ENCODE measurements at regions not wholly inside any gene's neighbourhood (a gene's known extent, or its start where the extent isn't known, plus 50 kb on each side); places are given as distances from the start of the nearest gene placed in this dataset.

- no peak overlapping the region for H3K27ac ChIP-seq (ENCODE audit: low read depth)
- H3K4me3 Mint-ChIP-seq = no peak overlapping the region
Measured at GRCh38 chr11:116697011-116697410, 75.8 kb downstream of the BUD13 start.

More at GRCh38 chr11:116697011-116697410, 75.8 kb downstream of the BUD13 start:
- H3K27me3 ChIP-seq (ENCODE audit: insufficient read depth) = no peaks in the 10 kb centered on the region
- TF ChIP-seq STAT1 (IDR thresholded peaks at IDR 0.05; ENCODE audit: unreplicated experiment) = no peak
- no peak for TF ChIP-seq EZH2 (IDR thresholded peaks at IDR 0.05; ENCODE audit: low read depth, unreplicated experiment)
- TF ChIP-seq, protein P1, sequence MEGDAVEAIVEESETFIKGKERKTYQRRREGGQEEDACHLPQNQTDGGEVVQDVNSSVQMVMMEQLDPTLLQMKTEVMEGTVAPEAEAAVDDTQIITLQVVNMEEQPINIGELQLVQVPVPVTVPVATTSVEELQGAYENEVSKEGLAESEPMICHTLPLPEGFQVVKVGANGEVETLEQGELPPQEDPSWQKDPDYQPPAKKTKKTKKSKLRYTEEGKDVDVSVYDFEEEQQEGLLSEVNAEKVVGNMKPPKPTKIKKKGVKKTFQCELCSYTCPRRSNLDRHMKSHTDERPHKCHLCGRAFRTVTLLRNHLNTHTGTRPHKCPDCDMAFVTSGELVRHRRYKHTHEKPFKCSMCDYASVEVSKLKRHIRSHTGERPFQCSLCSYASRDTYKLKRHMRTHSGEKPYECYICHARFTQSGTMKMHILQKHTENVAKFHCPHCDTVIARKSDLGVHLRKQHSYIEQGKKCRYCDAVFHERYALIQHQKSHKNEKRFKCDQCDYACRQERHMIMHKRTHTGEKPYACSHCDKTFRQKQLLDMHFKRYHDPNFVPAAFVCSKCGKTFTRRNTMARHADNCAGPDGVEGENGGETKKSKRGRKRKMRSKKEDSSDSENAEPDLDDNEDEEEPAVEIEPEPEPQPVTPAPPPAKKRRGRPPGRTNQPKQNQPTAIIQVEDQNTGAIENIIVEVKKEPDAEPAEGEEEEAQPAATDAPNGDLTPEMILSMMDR (conservative IDR thresholded peaks at IDR 0.05; ENCODE audit: low read depth in 2 of 2) = no peak
- TF ChIP-seq ZNF462 (CRISPR knock-in tag; IDR thresholded peaks at IDR 0.05) = no peak
- TF ChIP-seq ZNF114 (CRISPR knock-in tag; IDR thresholded peaks at IDR 0.05) = no peak
- TF ChIP-seq EZH2phosphoT487 (IDR thresholded peaks at IDR 0.05; ENCODE audit: unreplicated experiment) = no peak
- no peak for TF ChIP-seq ZNF331 (CRISPR knock-in tag; IDR thresholded peaks at IDR 0.05; ENCODE audit: low read depth)
- TF ChIP-seq POLR2AphosphoS5 (IDR thresholded peaks at IDR 0.05; ENCODE audit: low read depth) = no peak
- TF ChIP-seq CREB1 (CRISPR knock-in tag; IDR thresholded peaks at IDR 0.05; ENCODE audit: low read depth) = no peak
- TF ChIP-seq, protein P2, sequence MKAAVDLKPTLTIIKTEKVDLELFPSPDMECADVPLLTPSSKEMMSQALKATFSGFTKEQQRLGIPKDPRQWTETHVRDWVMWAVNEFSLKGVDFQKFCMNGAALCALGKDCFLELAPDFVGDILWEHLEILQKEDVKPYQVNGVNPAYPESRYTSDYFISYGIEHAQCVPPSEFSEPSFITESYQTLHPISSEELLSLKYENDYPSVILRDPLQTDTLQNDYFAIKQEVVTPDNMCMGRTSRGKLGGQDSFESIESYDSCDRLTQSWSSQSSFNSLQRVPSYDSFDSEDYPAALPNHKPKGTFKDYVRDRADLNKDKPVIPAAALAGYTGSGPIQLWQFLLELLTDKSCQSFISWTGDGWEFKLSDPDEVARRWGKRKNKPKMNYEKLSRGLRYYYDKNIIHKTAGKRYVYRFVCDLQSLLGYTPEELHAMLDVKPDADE (IDR thresholded peaks at IDR 0.05) = no peak
- TF ChIP-seq, protein P3, sequence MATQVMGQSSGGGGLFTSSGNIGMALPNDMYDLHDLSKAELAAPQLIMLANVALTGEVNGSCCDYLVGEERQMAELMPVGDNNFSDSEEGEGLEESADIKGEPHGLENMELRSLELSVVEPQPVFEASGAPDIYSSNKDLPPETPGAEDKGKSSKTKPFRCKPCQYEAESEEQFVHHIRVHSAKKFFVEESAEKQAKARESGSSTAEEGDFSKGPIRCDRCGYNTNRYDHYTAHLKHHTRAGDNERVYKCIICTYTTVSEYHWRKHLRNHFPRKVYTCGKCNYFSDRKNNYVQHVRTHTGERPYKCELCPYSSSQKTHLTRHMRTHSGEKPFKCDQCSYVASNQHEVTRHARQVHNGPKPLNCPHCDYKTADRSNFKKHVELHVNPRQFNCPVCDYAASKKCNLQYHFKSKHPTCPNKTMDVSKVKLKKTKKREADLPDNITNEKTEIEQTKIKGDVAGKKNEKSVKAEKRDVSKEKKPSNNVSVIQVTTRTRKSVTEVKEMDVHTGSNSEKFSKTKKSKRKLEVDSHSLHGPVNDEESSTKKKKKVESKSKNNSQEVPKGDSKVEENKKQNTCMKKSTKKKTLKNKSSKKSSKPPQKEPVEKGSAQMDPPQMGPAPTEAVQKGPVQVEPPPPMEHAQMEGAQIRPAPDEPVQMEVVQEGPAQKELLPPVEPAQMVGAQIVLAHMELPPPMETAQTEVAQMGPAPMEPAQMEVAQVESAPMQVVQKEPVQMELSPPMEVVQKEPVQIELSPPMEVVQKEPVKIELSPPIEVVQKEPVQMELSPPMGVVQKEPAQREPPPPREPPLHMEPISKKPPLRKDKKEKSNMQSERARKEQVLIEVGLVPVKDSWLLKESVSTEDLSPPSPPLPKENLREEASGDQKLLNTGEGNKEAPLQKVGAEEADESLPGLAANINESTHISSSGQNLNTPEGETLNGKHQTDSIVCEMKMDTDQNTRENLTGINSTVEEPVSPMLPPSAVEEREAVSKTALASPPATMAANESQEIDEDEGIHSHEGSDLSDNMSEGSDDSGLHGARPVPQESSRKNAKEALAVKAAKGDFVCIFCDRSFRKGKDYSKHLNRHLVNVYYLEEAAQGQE (IDR thresholded peaks at IDR 0.05; ENCODE audit: unreplicated experiment) = no peak
- no peak for TF ChIP-seq JUNB (IDR thresholded peaks at IDR 0.05; ENCODE audit: unreplicated experiment)
- TF ChIP-seq NANOG (IDR thresholded peaks at IDR 0.05; ENCODE audit: borderline replicate concordance) = no peak
- Mint-ChIP-seq H3K27ac (no peak overlapping the region), H3K4me1 (peaks cover 13% of the 10 kb centered on the region; the same call in 2 of the 3 replicates), H3K27me3 (ENCODE audit: insufficient read depth, low read depth, poor library complexity) (peaks cover 10% of the 10 kb centered on the region), H3K36me3 (ENCODE audit: low read depth) (no peaks in the 10 kb centered on the region), H3K9me3 (no peaks in the 10 kb centered on the region)
- H4K20me1 ChIP-seq (replicated peaks; ENCODE audit: insufficient read depth) = no peaks in the 10 kb centered on the region
- DNase-seq (ENCODE audit: low spot score) (no peak), ATAC-seq (no peak; the same call in 2 of the 3 replicates)
- H3K9me2 ChIP-seq (ENCODE audit: insufficient read depth) = 0 out of 2 replicates have a peak, but pooled peaks cover 3% of the 10 kb centered on the region
- 0 out of 2 replicates have a peak overlapping the region, but pooled peaks have one; percentile 32 for H3K4me2 ChIP-seq
- H3K4me1 ChIP-seq (ENCODE audit: insufficient read depth) = peaks cover 10% of the 10 kb centered on the region
- H3K36me3 ChIP-seq (ENCODE audit: insufficient read depth) = no peaks in the 10 kb centered on the region
- no peaks in the 10 kb centered on the region for H3K79me2 ChIP-seq (replicated peaks; ENCODE audit: insufficient read depth)
- no peak overlapping the region for H3K4me3 ChIP-seq
- no peaks in the 10 kb centered on the region for H3F3A ChIP-seq (replicated peaks; ENCODE audit: low read depth)
- H2AFZ ChIP-seq = peak overlapping the region; percentile 81; the same call in 1 of the 2 replicates
